Lung (tissue), 11 donors: ENCODE measurements at regions not wholly inside any gene's neighbourhood (a gene's known extent, or its start where the extent isn't known, plus 50 kb on each side); places are given as distances from the start of the nearest gene placed in this dataset.
A peak's percentile ranks its signal among the peaks of the same experiment; 100 is the strongest.

Experiments used
- ATAC-seq: fragments of 200-7000 bp; cut with Tn5 transposase; one replicate; pipeline ENCODE4 v1.9.1; 2020; ENCODE audit warnings: moderate number of reproducible peaks; ENCODE audit not compliant: insufficient read depth, low FRiP score
- DNase-seq, 3 donors: peaks; one replicate each; pipeline ENCODE4 v3.0.0-alpha.2; 2013 to 2017
- H3K27ac ChIP-seq, 2 donors: one replicate each; pipeline ENCODE4 v1.5.1; 2013; ENCODE audit warnings: mild to moderate bottlenecking in 2 of 2, moderate library complexity in 2 of 2, control low read depth in 1 of 2, inconsistent platforms in 1 of 2, low read depth in 1 of 2, low read length in 1 of 2
- H3K27me3 ChIP-seq, 3 donors: one replicate each; pipeline ENCODE4 v1.5.1; 2013; ENCODE audit warnings: low read length in 2 of 3; ENCODE audit not compliant: control insufficient read depth in 3 of 3, insufficient read depth in 3 of 3
- H3K36me3 ChIP-seq, 4 donors: one replicate each; pipeline ENCODE4 v1.5.1; 2013; ENCODE audit warnings: low read length in 4 of 4, mild to moderate bottlenecking in 1 of 4, moderate library complexity in 1 of 4; ENCODE audit not compliant: control insufficient read depth in 4 of 4, insufficient read depth in 4 of 4
- H3K4me1 ChIP-seq, 5 donors: one replicate each; pipeline ENCODE4 v1.5.1; 2013; ENCODE audit warnings: low read length in 5 of 5, mild to moderate bottlenecking in 2 of 5, moderate library complexity in 1 of 5; ENCODE audit not compliant: control insufficient read depth in 5 of 5, insufficient read depth in 5 of 5
- H3K4me3 ChIP-seq: one replicate; pipeline ENCODE4 v1.5.1; 2013; ENCODE audit warnings: mild to moderate bottlenecking, control low read depth, moderate library complexity
- H3K9ac ChIP-seq, 2 donors: one replicate each; pipeline ENCODE4 v1.5.1; 2013; ENCODE audit warnings: low read length in 2 of 2, control low read depth in 1 of 2; ENCODE audit not compliant: insufficient read depth in 1 of 2
- H3K9me3 ChIP-seq, 4 donors: one replicate each; pipeline ENCODE4 v1.5.1; 2013; ENCODE audit warnings: low read length in 3 of 4, mild to moderate bottlenecking in 1 of 4, moderate library complexity in 1 of 4; ENCODE audit not compliant: control insufficient read depth in 4 of 4, insufficient read depth in 3 of 4
- CTCF ChIP-seq: IDR thresholded peaks from 2 replicates; pipeline ENCODE4 v1.5.1; 2012; ENCODE audit warnings: mild to moderate bottlenecking; ENCODE audit errors: control extremely low read depth, extremely low read depth
- WGBS, 2 donors: extraction: QIAGEN DNeasy Blood & Tissue Kit; methylation state at CpG; one replicate each; pipeline ENCODE4 v1.1.7; 2013; 5-methylcytosine and 5-hydroxymethylcytosine counted together
- donor health status: control.
- donor health status: control.
- donor health status: Bipolar disorder and iron deficiency.
- donor health status: healthy.
- donor health status: DM: yes; HTN: yes; CAD: no.

GRCh38 chr10:121188005-121188404 lies 336.8 kb downstream of the WDR11 start:
- H3K27me3 ChIP-seq: no peaks in the 10 kb centered on the region
- WGBS, 2 donors: 40 to 57% methylated on average over 6 of the region's 6 CpGs
- H3K27ac ChIP-seq: no peak overlapping the region
- H3K4me1 ChIP-seq: peaks cover 0 to 39% (median 5%) of the 10 kb centered on the region in 5 donors
- no peak overlapping the region for H3K4me3 ChIP-seq
- no peak for TF ChIP-seq CTCF
- DNase-seq (peak in 2 of 3 donors; percentile 44 to 55), ATAC-seq (no peak)
- no peaks in the 10 kb centered on the region for H3K9me3 ChIP-seq
- no peak overlapping the region for H3K9ac ChIP-seq
- H3K36me3 ChIP-seq: no peaks in the 10 kb centered on the region

- WGBS, 2 donors: 58 to 80% methylated on average over 7 of the region's 7 CpGs
- H3K9me3 ChIP-seq: no peaks in the 10 kb centered on the region
- H3K9ac ChIP-seq: no peak overlapping the region
- ATAC-seq: no peak
- H3K27me3 ChIP-seq: no peaks in the 10 kb centered on the region
- H3K36me3 ChIP-seq: no peaks in the 10 kb centered on the region
- peaks cover 0 to 31% (median 5%) of the 10 kb centered on the region in 5 donors for H3K4me1 ChIP-seq
- peak in 2 of 3 donors; percentile 64 to 74 for DNase-seq
- H3K4me3 ChIP-seq: no peak overlapping the region
- no peak for TF ChIP-seq CTCF
- no peak overlapping the region for H3K27ac ChIP-seq
Measured at GRCh38 chr10:121189066-121189465, 337.9 kb downstream of the WDR11 start.

DNA sequence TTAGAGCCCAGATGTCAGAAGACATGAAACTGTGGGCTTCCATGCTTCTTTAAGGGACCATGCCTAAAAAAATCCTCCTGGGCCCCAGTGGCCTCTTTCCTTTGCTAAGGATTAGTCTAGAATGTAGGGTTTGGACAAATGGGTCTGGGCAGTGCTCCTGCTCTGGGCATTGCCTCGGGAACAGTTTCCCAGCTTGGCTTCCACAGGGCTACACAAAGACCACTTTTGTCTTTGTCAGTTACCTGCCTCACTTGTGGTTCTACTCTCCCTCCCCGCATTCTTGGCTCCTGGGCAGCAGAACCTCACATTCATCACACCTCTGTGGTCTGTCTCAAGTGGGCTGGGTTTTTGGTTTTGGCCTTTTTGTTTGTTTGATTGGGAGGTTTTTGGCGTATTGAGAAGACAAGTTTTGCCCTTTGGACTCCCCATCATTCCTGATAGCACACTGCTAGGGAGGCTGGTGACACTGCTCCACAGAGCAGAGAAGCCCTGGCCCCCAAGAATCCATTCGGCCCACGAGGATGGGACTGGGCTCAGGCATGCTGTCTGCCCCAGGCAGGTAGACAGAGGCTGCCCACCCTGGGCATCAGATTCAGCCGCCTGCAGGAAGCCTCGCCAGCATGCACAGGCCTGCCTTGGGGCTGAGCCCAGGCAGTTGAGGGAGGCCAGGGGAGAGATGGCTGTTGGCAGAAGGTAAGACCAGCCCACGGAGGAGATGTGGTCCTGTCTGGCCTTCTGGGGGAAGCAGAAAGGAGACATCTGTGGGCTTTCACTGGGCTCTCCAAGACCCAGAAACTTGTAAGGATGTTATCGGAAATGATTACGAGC lies 343.7 kb downstream of the WDR11 start:
- no peak for DNase-seq
- H3K4me1 ChIP-seq: peaks cover 0 to 1% (median 0%) of the 10 kb centered on the region in 5 donors
- ATAC-seq: no peak
- H3K27me3 ChIP-seq: no peaks in the 10 kb centered on the region
- H3K27ac ChIP-seq: no peak overlapping the region
- no peak overlapping the region for H3K4me3 ChIP-seq
- H3K36me3 ChIP-seq: no peaks in the 10 kb centered on the region
- H3K9me3 ChIP-seq: no peaks in the 10 kb centered on the region
- no peak overlapping the region for H3K9ac ChIP-seq
- 72 to 73% methylated on average over 10 of the region's 10 CpGs for WGBS, 2 donors
- TF ChIP-seq CTCF: no peak

GRCh38 chr10:121195524-121195910 lies 344.4 kb downstream of the WDR11 start:
- no peaks in the 10 kb centered on the region for H3K9me3 ChIP-seq
- TF ChIP-seq CTCF: no peak
- H3K4me3 ChIP-seq: no peak overlapping the region
- H3K9ac ChIP-seq: no peak overlapping the region
- DNase-seq (no peak), ATAC-seq (no peak)
- no peaks in the 10 kb centered on the region for H3K4me1 ChIP-seq
- H3K36me3 ChIP-seq: no peaks in the 10 kb centered on the region
- WGBS, 2 donors: 68% methylated on average over 8 of the region's 8 CpGs
- H3K27me3 ChIP-seq: no peaks in the 10 kb centered on the region
- H3K27ac ChIP-seq: no peak overlapping the region
